ENCODE measurements at regions not wholly inside any gene's neighbourhood (a gene's known extent, or its start where the extent isn't known, plus 50 kb on each side); places are given as distances from the start of the nearest gene placed in this dataset.

GRCh38 chr4:138510053-138510452 is 267.9 kb upstream of the SLC7A11 start:
- WGBS, 2 donors = 76 to 80% methylated on average over 3 of the region's 3 CpGs
- Histone ChIP-seq H3K4me1 (no peaks in the 10 kb centered on the region), H3K9me3 (no peaks in the 10 kb centered on the region), H3K27ac (no peak overlapping the region), H3K4me3 (no peak overlapping the region), H3K27me3 (no peaks in the 10 kb centered on the region), H3K36me3 (no peaks in the 10 kb centered on the region)
- DNase-seq (ENCODE audit: low spot score in 2 of 2) = no peak
- TF ChIP-seq EP300 (IDR thresholded peaks at IDR 0.05) = no peak
- TF ChIP-seq CTCF (IDR thresholded peaks at IDR 0.05) = no peak
- no peak for TF ChIP-seq POLR2A (IDR thresholded peaks at IDR 0.05)

GRCh38 chr4:138509346-138509745 is 267.2 kb upstream of the SLC7A11 start:
- 21 to 51% methylated on average over 1 of the region's 1 CpG for WGBS, 2 donors
- Histone ChIP-seq H3K27me3 (no peaks in the 10 kb centered on the region), H3K4me3 (no peak overlapping the region), H3K27ac (no peak overlapping the region), H3K9me3 (no peaks in the 10 kb centered on the region), H3K4me1 (no peaks in the 10 kb centered on the region), H3K36me3 (no peaks in the 10 kb centered on the region)
- no peak for DNase-seq (ENCODE audit: low spot score in 2 of 2)
- TF ChIP-seq EP300 (IDR thresholded peaks at IDR 0.05) (no peak), CTCF (IDR thresholded peaks at IDR 0.05) (no peak), POLR2A (IDR thresholded peaks at IDR 0.05) (no peak)

GRCh38 chr4:138507522-138507921 is 265.4 kb upstream of the SLC7A11 start:
- Histone ChIP-seq H3K9me3 (peaks cover 0 to 17% (median 2%) of the 10 kb centered on the region in 4 donors), H3K4me3 (no peak overlapping the region), H3K27me3 (no peaks in the 10 kb centered on the region), H3K36me3 (no peaks in the 10 kb centered on the region), H3K27ac (no peak overlapping the region), H3K4me1 (no peaks in the 10 kb centered on the region)
- TF ChIP-seq CTCF (IDR thresholded peaks at IDR 0.05) = no peak
- no peak for TF ChIP-seq EP300 (IDR thresholded peaks at IDR 0.05)
- no peak for TF ChIP-seq POLR2A (IDR thresholded peaks at IDR 0.05)
- DNase-seq (ENCODE audit: low spot score in 2 of 2) = no peak
- 52 to 65% methylated on average over 2 of the region's 2 CpGs for WGBS, 2 donors

GRCh38 chr4:138501614-138502013 is 259.5 kb upstream of the SLC7A11 start:
- Histone ChIP-seq H3K4me1 (no peaks in the 10 kb centered on the region), H3K36me3 (no peaks in the 10 kb centered on the region), H3K4me3 (no peak overlapping the region), H3K27ac (no peak overlapping the region), H3K27me3 (no peaks in the 10 kb centered on the region), H3K9me3 (peaks cover 0 to 49% (median 6%) of the 10 kb centered on the region in 4 donors)
- no peak for DNase-seq (ENCODE audit: low spot score in 2 of 2)
- WGBS, 2 donors = 66 to 76% methylated on average over 1 of the region's 1 CpG
- TF ChIP-seq EP300 (IDR thresholded peaks at IDR 0.05) = no peak
- TF ChIP-seq POLR2A (IDR thresholded peaks at IDR 0.05) = no peak
- no peak for TF ChIP-seq CTCF (IDR thresholded peaks at IDR 0.05)

GRCh38 chr4:138500869-138501268 is 258.7 kb upstream of the SLC7A11 start:
- no peaks in the 10 kb centered on the region for H3K27me3 ChIP-seq
- H3K9me3 ChIP-seq = peaks cover 0 to 49% (median 6%) of the 10 kb centered on the region in 4 donors
- H3K27ac ChIP-seq = no peak overlapping the region
- WGBS, 2 donors = 76 to 84% methylated on average over 1 of the region's 1 CpG
- H3K4me1 ChIP-seq = no peaks in the 10 kb centered on the region
- no peak overlapping the region for H3K4me3 ChIP-seq
- no peak for DNase-seq (ENCODE audit: low spot score in 2 of 2)
- no peak for TF ChIP-seq EP300 (IDR thresholded peaks at IDR 0.05)
- TF ChIP-seq POLR2A (IDR thresholded peaks at IDR 0.05) = no peak
- no peak for TF ChIP-seq CTCF (IDR thresholded peaks at IDR 0.05)
- H3K36me3 ChIP-seq = no peaks in the 10 kb centered on the region
